Activated T-helper 17 cell treated with anti-CD3 and anti-CD28 coated beads, Interleukin-2, amount 50 U/mL, for 72 hours (primary cell): ENCODE measurements at regions not wholly inside any gene's neighbourhood (a gene's known extent, or its start where the extent isn't known, plus 50 kb on each side); places are given as distances from the start of the nearest gene placed in this dataset.

Experiments
- ATAC-seq: fragments of 150-1000 bp; cut with Tn5 transposase; replicated peaks from 2 replicates; pipeline ENCODE4 v1.10.0; 2021; ENCODE audit warnings: mild to moderate bottlenecking, moderate library complexity
- H3K27ac Mint-ChIP-seq: one replicate; pipeline ENCODE4 v1.8.0; 2022; ENCODE audit warnings: mixed read lengths
- H3K27me3 Mint-ChIP-seq: one replicate; pipeline ENCODE4 v1.8.0; 2022; ENCODE audit warnings: mixed read lengths
- H3K36me3 Mint-ChIP-seq: one replicate; pipeline ENCODE4 v1.8.0; 2022; ENCODE audit warnings: low read depth, mild to moderate bottlenecking, mixed read lengths
- H3K4me1 Mint-ChIP-seq: one replicate; pipeline ENCODE4 v1.8.0; 2022; ENCODE audit warnings: mixed read lengths
- H3K4me3 Mint-ChIP-seq: one replicate; pipeline ENCODE4 v1.8.0; 2022; ENCODE audit warnings: mild to moderate bottlenecking, mixed read lengths
- H3K9me3 Mint-ChIP-seq: one replicate; pipeline ENCODE4 v1.8.0; 2022; ENCODE audit warnings: mixed read lengths

DNA sequence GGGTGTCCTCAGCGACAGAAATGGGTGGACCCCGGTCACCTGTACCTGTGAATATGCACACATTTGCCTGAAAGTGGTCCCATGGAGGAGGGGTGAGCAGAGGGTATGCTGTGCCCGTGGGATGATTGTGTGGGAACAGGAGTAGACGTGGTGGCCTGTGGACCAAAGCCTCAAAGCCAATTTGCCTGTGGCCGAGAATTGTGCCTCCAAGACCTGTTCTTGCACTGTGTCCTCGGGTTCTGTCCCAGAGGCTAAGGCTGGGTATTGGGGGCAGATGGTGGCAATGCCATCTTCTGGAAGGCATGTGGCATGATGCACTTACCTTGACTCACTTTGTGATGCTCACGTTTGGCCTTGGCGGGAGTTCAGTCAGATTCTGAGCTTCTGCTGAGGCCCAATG, 351.0 kb downstream of the TCERG1L start:
- ATAC-seq: no peak
- Mint-ChIP-seq H3K36me3 (no peaks in the 10 kb centered on the region), H3K27ac (no peak overlapping the region), H3K27me3 (no peaks in the 10 kb centered on the region), H3K4me1 (no peaks in the 10 kb centered on the region), H3K9me3 (no peaks in the 10 kb centered on the region), H3K4me3 (no peak overlapping the region)

DNA sequence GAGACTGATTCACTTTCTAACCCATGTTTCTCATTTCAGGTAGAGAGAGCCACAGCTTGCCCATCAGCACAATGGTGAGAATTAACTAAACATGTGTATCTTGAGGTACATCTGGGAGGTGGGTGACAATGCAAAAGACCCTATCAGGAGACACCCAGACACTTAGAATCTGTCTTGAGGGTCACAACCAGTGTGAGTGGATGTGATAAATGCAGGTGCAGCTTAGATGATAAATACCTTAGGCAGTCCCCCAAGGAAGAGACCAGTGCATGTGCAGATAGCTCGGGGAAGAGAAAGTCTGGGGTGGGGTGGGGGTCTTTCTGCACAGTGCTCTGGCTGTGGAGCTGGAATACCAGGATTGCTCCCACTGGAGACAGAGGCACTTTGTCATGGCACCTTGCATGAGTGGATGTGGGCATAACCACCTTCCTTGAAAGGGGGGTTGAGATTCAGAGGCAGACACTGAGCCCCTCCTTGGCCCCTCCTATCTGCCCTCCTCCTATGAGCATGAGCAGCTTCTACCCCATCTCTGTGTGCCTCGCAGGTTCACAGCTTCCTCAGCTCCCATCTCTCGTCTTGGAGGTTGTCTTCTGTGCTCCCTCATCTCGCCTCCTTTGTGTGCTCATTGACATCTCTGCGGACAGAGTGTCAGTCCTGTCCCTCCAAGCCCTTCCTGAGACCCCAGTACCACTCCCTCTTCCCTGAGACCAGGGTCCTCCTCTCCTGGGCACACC, 349.8 kb downstream of the TCERG1L start:
- Mint-ChIP-seq H3K9me3 (no peaks in the 10 kb centered on the region), H3K4me1 (no peaks in the 10 kb centered on the region), H3K27ac (no peak overlapping the region), H3K36me3 (no peaks in the 10 kb centered on the region), H3K4me3 (no peak overlapping the region), H3K27me3 (no peaks in the 10 kb centered on the region)
- ATAC-seq: no peak

DNA sequence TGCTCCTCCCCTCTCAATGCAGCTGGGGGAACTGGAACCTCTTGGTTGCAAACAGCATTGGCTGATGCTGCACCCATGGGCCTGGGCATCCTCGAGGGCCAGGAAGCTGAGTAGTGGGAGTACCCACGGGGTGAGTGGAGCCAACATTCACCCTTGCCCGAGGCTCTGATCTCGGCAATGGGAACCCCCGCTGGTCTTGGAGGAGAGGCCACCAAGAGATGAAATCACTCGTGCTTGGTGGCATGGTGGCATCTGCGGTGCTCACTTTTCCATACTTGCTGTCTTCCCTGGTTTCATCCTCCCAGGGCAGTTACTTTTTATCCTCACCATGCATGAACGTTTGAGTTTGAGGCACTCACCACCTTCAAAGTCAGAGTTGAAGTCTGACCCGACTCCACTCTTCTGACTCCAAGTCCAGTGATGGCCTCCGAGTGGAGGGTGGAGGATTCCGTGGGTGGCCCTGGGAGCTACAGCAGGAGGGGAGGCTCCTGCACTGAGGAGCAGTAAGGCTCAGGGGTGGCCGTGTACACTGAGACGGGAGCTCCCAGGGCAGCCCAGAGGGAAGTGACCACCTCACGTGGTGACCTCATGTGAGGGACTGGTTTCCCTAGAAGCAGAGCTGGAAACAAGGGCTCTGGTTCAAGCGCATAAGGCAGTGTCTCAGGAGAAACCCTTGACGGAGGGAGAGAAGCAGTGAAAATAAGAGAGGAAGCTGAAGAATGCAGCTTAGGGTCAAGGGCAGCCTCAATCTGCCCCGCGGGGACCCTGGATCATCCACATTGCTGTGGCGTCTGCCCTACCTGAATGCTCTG, 349.1 kb downstream of the TCERG1L start:
- Mint-ChIP-seq H3K4me1 (no peaks in the 10 kb centered on the region), H3K36me3 (no peaks in the 10 kb centered on the region), H3K4me3 (no peak overlapping the region), H3K9me3 (no peaks in the 10 kb centered on the region), H3K27me3 (no peaks in the 10 kb centered on the region), H3K27ac (no peak overlapping the region)
- ATAC-seq: no peak

DNA sequence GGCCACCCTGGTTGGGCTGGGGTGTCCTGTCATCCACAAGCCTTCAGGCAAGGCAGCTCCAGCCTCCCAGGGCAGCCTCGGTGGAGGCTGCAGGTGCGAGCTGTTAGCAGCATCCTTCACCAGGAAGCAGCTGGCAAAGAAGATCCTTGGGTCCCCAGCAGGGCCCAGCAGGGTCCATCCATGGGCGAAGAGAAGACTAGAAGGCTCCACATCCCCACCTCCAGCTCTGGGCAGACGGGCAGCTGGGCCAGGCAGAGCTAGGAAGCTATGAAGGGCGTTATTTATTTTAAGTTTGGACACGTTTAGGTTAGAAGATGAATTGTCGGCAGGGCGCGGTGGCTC, 348.5 kb downstream of the TCERG1L start:
- Mint-ChIP-seq H3K27ac (no peak overlapping the region), H3K9me3 (no peaks in the 10 kb centered on the region), H3K36me3 (no peaks in the 10 kb centered on the region), H3K27me3 (no peaks in the 10 kb centered on the region), H3K4me3 (no peak overlapping the region), H3K4me1 (no peaks in the 10 kb centered on the region)
- ATAC-seq: no peak

DNA sequence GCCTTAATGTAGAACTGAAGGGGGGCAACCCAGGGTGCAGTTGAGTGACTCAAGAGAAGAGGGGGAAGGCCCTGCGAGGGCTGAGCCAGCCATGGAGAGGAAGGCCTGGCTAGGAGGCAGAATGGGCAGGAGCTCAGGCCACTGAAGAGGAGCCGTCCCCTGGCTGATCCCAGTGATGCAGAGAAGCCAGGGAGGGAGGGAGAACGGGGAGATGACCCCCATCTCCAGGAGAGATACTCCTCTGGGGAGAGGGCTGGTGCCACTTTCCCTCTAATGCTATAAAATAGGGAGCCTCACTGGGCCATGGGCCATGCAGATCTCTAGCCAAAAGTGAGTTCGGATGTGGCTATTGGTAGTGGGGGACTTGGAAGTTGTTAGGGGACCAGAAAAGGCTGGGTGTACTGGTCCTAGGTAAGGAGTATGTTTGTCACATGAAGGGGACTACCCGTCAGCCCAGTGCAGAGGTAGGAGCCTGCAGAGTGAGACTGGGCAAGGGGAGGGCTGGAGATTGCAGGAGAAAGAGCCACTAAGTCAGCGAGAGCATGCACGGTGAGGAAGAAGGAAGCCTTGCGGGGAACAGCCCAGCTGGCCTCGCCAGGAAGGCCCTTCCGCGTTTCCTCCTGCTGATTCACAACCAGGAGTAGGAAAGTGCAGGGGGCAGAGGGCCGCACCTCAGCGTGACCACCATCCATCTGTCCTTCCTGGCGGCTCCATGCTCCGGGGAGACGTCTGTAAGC, 347.6 kb downstream of the TCERG1L start:
- Mint-ChIP-seq H3K27me3 (no peaks in the 10 kb centered on the region), H3K4me1 (no peaks in the 10 kb centered on the region), H3K9me3 (no peaks in the 10 kb centered on the region), H3K4me3 (no peak overlapping the region), H3K27ac (no peak overlapping the region), H3K36me3 (no peaks in the 10 kb centered on the region)
- no peak for ATAC-seq

DNA sequence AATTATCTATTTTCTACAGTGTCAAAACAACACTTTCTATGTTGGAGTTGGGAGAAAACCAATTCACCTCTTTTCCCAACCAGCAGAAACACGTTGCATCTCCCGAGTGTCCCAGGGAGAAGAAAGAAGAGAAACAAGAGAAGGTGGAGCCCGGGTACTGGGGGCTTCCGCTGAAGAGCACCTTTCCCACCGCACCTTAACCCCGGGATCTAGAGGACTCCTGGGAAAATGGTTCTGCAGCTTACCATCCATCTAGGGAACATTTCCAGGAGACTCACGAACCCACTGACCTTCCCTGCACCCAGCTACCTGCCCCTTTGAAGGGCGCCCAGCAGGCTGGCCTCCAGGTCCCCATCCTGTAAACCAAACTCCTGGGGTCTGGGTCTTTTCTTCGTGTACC, 346.8 kb downstream of the TCERG1L start:
- H3K36me3 Mint-ChIP-seq: no peaks in the 10 kb centered on the region
- ATAC-seq: no peak
- H3K9me3 Mint-ChIP-seq: no peaks in the 10 kb centered on the region
- H3K27ac Mint-ChIP-seq: no peak overlapping the region
- H3K4me3 Mint-ChIP-seq: no peak overlapping the region
- H3K4me1 Mint-ChIP-seq: no peaks in the 10 kb centered on the region
- no peaks in the 10 kb centered on the region for H3K27me3 Mint-ChIP-seq

DNA sequence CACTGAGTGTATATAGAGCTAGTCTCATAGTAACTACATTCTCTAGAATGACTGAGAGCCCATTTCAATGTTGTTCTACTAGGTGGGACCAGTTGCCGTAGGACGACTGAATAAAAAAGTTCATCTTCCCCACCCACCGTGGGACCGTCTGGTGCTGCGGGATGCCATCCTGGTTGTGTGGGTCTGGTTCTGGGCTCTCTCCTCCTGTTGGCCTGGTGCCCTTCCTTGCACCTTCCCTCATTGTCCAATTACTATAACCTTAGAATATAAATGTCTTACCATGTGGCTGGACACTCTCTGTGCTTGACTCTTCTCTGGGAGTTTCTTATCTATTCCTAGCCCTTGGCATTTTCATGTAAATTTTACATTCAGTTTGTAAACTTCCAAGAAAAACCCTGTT, 344.4 kb downstream of the TCERG1L start:
- Mint-ChIP-seq H3K9me3 (no peaks in the 10 kb centered on the region), H3K36me3 (no peaks in the 10 kb centered on the region), H3K4me3 (no peak overlapping the region), H3K27me3 (no peaks in the 10 kb centered on the region), H3K27ac (no peak overlapping the region), H3K4me1 (no peaks in the 10 kb centered on the region)
- no peak for ATAC-seq

DNA sequence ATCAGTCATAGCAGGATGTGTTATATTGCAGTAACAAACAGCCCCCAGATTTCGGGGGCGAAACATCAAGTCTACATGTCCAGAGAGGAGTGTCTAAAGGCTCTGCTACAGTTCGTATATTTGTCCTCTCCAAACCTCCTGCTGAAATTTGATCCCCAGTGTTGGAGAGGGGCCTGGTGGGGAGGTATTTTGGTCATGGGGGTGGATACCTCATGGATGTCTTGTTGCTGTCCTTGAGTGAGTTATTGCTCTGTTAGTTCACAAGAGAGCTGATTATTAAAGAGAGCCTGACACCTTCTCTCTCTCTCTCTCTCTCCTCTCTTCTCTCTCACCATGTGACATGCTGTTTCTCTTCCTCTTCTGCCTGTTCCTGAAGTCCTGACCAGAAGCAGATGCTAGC, 343.7 kb downstream of the TCERG1L start:
- ATAC-seq: no peak
- Mint-ChIP-seq H3K9me3 (no peaks in the 10 kb centered on the region), H3K4me3 (no peak overlapping the region), H3K27ac (no peak overlapping the region), H3K27me3 (no peaks in the 10 kb centered on the region), H3K4me1 (no peaks in the 10 kb centered on the region), H3K36me3 (no peaks in the 10 kb centered on the region)

DNA sequence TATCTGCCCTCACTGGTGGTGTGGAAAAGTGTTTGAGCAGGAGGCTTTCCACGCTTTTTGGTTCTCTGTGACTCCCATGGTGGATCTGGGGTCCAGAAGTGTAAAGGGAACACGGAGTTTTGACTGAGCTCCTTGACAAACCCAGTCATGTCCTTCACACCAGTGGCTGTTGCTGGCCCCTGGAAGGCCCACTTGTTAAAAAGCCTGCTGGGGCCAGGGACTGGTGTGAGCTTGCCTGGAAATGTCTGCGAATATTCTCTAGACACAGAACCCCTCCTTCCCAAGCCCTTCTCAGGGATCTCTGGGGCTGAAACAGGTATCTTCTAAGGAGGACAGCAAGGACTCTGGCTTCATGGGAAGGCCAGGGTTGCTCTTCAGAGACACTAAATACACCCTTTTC, 343.0 kb downstream of the TCERG1L start:
- no peaks in the 10 kb centered on the region for H3K4me1 Mint-ChIP-seq
- H3K27ac Mint-ChIP-seq: no peak overlapping the region
- no peaks in the 10 kb centered on the region for H3K27me3 Mint-ChIP-seq
- no peak overlapping the region for H3K4me3 Mint-ChIP-seq
- no peaks in the 10 kb centered on the region for H3K9me3 Mint-ChIP-seq
- H3K36me3 Mint-ChIP-seq: no peaks in the 10 kb centered on the region
- no peak for ATAC-seq

DNA sequence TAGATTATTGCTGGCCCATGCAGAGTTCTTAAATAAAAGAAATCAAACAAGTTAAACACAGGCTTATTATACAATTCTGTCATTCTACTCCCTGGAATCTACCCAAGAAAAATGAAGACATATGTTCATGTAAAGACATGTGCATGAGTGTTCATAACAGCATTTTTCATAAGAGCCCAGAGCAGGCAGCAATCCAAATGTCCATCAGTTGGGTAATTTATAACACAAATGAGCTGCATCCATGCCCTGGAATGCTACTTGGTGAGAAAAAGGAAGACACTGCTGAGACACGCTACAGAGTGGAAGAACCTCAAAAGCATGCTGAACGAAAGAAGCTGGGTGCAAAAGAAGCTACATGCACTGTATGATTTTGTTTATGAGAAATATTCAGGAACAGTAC, 342.6 kb downstream of the TCERG1L start:
- Mint-ChIP-seq H3K27ac (no peak overlapping the region), H3K27me3 (no peaks in the 10 kb centered on the region), H3K4me3 (no peak overlapping the region), H3K9me3 (no peaks in the 10 kb centered on the region), H3K4me1 (no peaks in the 10 kb centered on the region), H3K36me3 (no peaks in the 10 kb centered on the region)
- ATAC-seq: no peak

DNA sequence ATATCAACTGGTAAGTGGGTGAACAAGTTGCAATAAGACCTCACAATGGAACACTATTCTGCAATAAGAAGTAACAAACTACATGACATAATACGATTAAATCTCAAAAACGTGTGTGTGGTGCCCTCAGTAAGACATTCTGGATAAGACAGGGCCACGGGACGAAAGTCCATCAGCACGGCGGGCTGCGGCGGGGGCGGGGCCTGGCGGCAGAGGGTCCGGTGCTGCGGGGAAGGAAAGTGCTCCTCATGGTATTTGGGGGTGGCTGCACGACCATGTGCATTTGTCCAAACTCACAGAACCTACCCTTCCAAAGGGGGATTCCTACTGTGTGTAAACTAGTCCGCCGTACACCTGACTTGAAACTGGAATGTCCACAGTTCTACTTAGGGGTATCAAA, 341.8 kb downstream of the TCERG1L start:
- Mint-ChIP-seq H3K4me1 (no peaks in the 10 kb centered on the region), H3K27ac (no peak overlapping the region), H3K36me3 (no peaks in the 10 kb centered on the region), H3K4me3 (no peak overlapping the region), H3K27me3 (no peaks in the 10 kb centered on the region), H3K9me3 (no peaks in the 10 kb centered on the region)
- no peak for ATAC-seq

DNA sequence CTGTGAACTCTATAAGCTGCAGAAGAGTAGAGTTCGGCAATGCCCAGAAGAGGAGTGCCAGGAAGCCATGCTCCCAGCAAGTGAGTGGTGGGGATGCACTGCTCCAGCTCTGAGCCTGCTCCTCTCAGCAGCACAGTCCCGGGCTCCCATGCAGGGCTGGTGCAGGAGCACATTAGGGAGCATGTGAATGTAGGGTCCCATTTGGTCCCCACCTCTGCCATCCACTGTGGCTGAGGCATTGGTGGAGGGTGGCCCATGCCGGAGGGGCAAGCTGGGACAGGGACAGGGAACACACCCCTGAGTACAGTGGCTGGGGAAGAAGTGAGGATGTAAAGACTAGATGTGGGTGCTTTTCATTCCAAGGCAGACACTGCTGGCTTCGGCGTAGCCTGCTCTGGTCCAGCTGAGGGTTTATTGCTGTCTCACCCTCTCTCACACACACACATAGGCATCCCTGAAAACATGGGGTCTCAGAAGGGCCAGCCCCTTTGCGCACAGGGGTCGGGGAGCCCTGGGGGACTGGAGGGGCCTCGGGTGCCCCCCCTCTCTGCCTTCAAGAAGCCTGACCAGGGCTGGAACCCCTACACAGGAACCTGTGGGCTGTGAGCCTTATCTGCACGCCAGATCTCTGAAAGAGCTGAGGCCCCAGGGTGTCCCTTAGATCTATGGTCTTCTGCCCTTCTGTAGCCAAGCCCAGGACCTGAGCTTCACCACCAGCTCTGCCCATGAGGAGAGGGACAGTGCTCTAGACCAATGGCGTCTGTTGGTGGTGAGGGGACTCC, 341.0 kb downstream of the TCERG1L start:
- no peak overlapping the region for H3K4me3 Mint-ChIP-seq
- H3K27me3 Mint-ChIP-seq: no peaks in the 10 kb centered on the region
- H3K4me1 Mint-ChIP-seq: no peaks in the 10 kb centered on the region
- H3K27ac Mint-ChIP-seq: no peak overlapping the region
- ATAC-seq: no peak
- no peaks in the 10 kb centered on the region for H3K9me3 Mint-ChIP-seq
- H3K36me3 Mint-ChIP-seq: no peaks in the 10 kb centered on the region

DNA sequence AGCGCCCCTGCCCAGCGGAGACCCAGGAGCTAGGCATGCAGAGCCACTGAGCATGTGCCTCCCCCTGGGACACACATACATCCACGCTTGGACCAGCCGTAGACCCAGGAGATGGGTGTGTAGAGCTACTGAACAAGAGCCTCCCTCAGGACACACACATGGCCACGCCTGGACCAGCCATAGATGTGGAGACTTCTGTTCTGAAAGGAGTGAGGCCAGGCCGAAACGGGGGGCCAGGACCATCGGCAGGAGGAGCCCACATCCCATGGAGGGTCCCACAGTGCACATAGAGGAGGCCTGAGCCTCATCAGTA, 340.4 kb downstream of the TCERG1L start:
- H3K36me3 Mint-ChIP-seq: no peaks in the 10 kb centered on the region
- no peaks in the 10 kb centered on the region for H3K27me3 Mint-ChIP-seq
- no peaks in the 10 kb centered on the region for H3K9me3 Mint-ChIP-seq
- no peak for ATAC-seq
- H3K27ac Mint-ChIP-seq: no peak overlapping the region
- H3K4me3 Mint-ChIP-seq: no peak overlapping the region
- no peaks in the 10 kb centered on the region for H3K4me1 Mint-ChIP-seq

DNA sequence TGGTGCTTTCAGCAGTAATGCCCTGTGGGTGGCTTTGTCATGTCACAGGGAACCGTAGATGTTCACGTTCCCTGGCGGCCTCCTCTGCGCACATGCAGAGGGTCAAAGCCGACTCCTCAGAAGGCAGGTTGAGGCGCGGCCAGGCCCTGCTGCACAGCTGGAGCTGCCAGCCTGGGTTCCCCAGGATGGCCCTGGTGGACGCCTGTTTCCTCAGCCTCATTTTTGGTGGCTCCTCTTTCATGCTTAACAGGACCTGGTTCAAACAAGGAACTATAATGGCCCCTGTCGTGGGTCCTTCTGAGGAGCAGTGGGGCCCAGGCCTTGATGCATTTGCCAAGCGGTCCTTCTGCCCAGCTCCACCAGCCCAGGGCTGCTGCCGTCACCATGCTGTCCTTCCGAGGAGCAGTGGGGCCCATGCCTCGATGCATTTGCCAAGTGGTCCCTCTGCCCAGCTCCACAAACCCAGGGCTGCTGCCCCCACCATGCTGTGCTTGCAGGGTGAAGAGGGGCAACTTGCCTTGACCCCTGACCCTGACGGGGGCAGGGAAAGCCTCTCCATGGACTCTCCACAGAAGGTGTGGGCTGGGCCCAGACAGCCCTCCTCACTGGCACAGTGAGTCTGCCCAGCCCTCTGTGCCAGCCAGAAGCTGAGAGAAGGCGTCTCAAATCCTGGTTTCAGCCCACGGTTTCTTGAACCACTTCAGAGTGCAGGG, 338.2 kb downstream of the TCERG1L start:
- ATAC-seq: no peak
- no peaks in the 10 kb centered on the region for H3K27me3 Mint-ChIP-seq
- no peaks in the 10 kb centered on the region for H3K36me3 Mint-ChIP-seq
- H3K9me3 Mint-ChIP-seq: no peaks in the 10 kb centered on the region
- no peaks in the 10 kb centered on the region for H3K4me1 Mint-ChIP-seq
- no peak overlapping the region for H3K4me3 Mint-ChIP-seq
- H3K27ac Mint-ChIP-seq: no peak overlapping the region
